OCI-LY1 (cell line): ENCODE measurements at regions not wholly inside any gene's neighbourhood (a gene's known extent, or its start where the extent isn't known, plus 50 kb on each side); places are given as distances from the start of the nearest gene placed in this dataset.
"Not testable (repeated sequence)": the region's sequence is repeated elsewhere in the genome, so short reads cannot be mapped to it uniquely, and the experiment has no call there.

ENCODE experiments used
- CTCF ChIP-seq: fragments of 200-600 bp; sonication (generic), shearing (Covaris generic); IDR thresholded peaks from 2 replicates; pipeline ENCODE4 v1.5.1; 2017; ENCODE audit warnings: mild to moderate bottlenecking, antibody characterized with exemption, low read length, moderate library complexity, mixed read lengths
- EZH2 ChIP-seq: fragments of 200-600 bp; sonication (generic), shearing (Covaris generic); IDR thresholded peaks from 2 replicates; pipeline ENCODE4 v1.8.0; 2017; ENCODE audit warnings: borderline replicate concordance, mixed run types, mild to moderate bottlenecking, antibody characterized with exemption, low read length, moderate library complexity, mixed read lengths

DNA sequence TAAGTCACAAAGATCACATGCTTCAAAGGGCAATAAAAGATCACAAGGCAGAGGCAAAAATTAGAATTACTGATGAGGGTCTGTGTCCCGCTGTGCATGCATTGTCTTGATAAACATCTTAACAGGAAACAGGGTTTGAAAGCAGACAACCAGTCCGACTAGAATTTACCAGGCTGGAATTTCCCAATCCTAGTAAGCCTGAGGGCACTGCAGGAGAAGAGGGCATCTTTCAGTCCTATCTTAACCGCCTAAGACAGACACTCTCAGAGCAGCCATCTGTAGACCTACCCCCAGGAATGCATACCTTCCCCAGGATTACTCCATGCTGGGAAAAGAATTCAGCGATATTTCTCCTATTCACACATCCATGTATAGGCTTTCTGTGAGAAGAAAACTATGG, 465.8 kb upstream of the TMEFF2 start:
- TF ChIP-seq EZH2, CTCF: not testable (repeated sequence)
